HCT116 (cell line): ENCODE measurements at regions not wholly inside any gene's neighbourhood (a gene's known extent, or its start where the extent isn't known, plus 50 kb on each side); places are given as distances from the start of the nearest gene placed in this dataset.

Experiments used
- ATAC-seq: fragments of 200-7000 bp; cut with Tn5 transposase; 2 replicates; pipeline ENCODE4 v1.9.1; 2020; ENCODE audit warnings: mild to moderate bottlenecking, moderate library complexity
- BruUV-seq: library from RNA; stranded (reverse); fragments of 400-500 nt; replicated peaks from 2 replicates; lab custom pipeline; 2021; lab: Mats Ljungman, UMichigan
- CTCF ChIA-PET: fragments of 300-600 bp; sonication (Branson Sonifier 250); formaldehyde crosslinking; loops from one replicate; lab custom pipeline; 2021; ENCODE audit warnings: antibody characterized with exemption; lab: Charles Lee
- POLR2A ChIA-PET: fragments of 300-600, 350-600 bp; sonication (Branson Sonifier 250); formaldehyde crosslinking; loops from one replicate; lab custom pipeline; 2021; ENCODE audit warnings: antibody characterized with exemption; lab: Charles Lee
- RAD21 ChIA-PET, 2 experiments: fragments of 300-600 bp; sonication (Branson Sonifier 250); formaldehyde crosslinking; loops; one replicate each; lab custom pipeline; 2023; ENCODE audit warnings: low total read pairs in 2 of 2; ENCODE audit not compliant: uncharacterized antibody in 2 of 2, unreplicated experiment in 2 of 2, low non-redundant PET in 1 of 2; lab: Charles Lee
- DNase-seq: peaks from one replicate; pipeline ENCODE4 v3.0.0-alpha.2; 2010; ENCODE audit warnings: low read depth, low spot score
- H2AFZ ChIP-seq: fragments of 200-600 bp; shearing (Covaris generic), sonication (generic); 2 replicates; pipeline ENCODE4 v1.6.1; 2017; ENCODE audit warnings: low read depth, mixed run types, mixed read lengths, antibody characterized with exemption, low read length; ENCODE audit not compliant: poor library complexity, severe bottlenecking
- H3K27ac ChIP-seq: 2 replicates; pipeline ENCODE4 v1.5.1; 2012; ENCODE audit warnings: low read depth, low read length
- H3K27me3 ChIP-seq: fragments of 200-600 bp; sonication (generic); 2 replicates; pipeline ENCODE4 v1.6.1; 2016; ENCODE audit warnings: mixed run types, low read length, mixed read lengths; ENCODE audit not compliant: insufficient read depth
- H3K36me3 ChIP-seq, 2 experiments: fragments of 200-500 bp in 1 of 2; fragments of 200-600 bp in 1 of 2; sonication (Bioruptor generic) in 1 of 2; sonication (generic) in 1 of 2; 2 replicates each; pipeline versions ENCODE4 v1.5.1 to v1.6.1; 2014 to 2016; ENCODE audit warnings: low read length in 2 of 2, inconsistent platforms in 1 of 2, mixed read lengths in 1 of 2, mixed run types in 1 of 2; ENCODE audit not compliant: insufficient read depth in 2 of 2, control insufficient read depth in 1 of 2
- H3K4me1 ChIP-seq, 2 experiments: fragments of 200-600 bp in 1 of 2; sonication (generic) in 1 of 2; 2 replicates each; pipeline versions ENCODE4 v1.5.1 to v1.6.1; 2012 to 2017; ENCODE audit warnings: low read length in 2 of 2, inconsistent platforms in 1 of 2, mild to moderate bottlenecking in 1 of 2, mixed read lengths in 1 of 2, mixed run types in 1 of 2, moderate library complexity in 1 of 2; ENCODE audit not compliant: insufficient read depth in 2 of 2, control insufficient read depth in 1 of 2
- H3K4me2 ChIP-seq: fragments of 200-600 bp; sonication (generic); 2 replicates; pipeline ENCODE4 v1.6.1; 2017; ENCODE audit warnings: mixed run types, low read length, mixed read lengths
- H3K4me3 ChIP-seq, 2 experiments: fragments of 200-600 bp in 1 of 2; sonication (generic) in 1 of 2; replicated peaks in 1 of 2; 2 replicates each; pipeline ENCODE4 v1.5.1; 2011 to 2016; ENCODE audit warnings: low read length in 2 of 2, control low read depth in 1 of 2, low read depth in 1 of 2, mild to moderate bottlenecking in 1 of 2, mixed read lengths in 1 of 2, mixed run types in 1 of 2
- H3K79me2 ChIP-seq: fragments of 200-600 bp; sonication (generic); 2 replicates; pipeline ENCODE4 v1.6.1; 2017; ENCODE audit warnings: mild to moderate bottlenecking, mixed run types, low read length, moderate library complexity, mixed read lengths; ENCODE audit not compliant: insufficient read depth
- H3K9ac ChIP-seq: fragments of 200-600 bp; sonication (generic); 2 replicates; pipeline ENCODE4 v1.6.1; 2016; ENCODE audit warnings: low read length, mixed read lengths
- H3K9me2 ChIP-seq: fragments of 200-600 bp; sonication (generic), shearing (Covaris generic); 2 replicates; pipeline ENCODE4 v1.6.1; 2017; ENCODE audit warnings: mixed run types, mild to moderate bottlenecking, moderate library complexity; ENCODE audit not compliant: insufficient read depth
- H3K9me3 ChIP-seq, 2 experiments: fragments of 200-500 bp in 1 of 2; fragments of 200-600 bp in 1 of 2; sonication (Bioruptor generic) in 1 of 2; sonication (generic) in 1 of 2; 2 replicates each; pipeline ENCODE4 v1.6.1; 2014 to 2017; ENCODE audit warnings: low read length in 2 of 2, mixed read lengths in 2 of 2, inconsistent platforms in 1 of 2, low read depth in 1 of 2, mild to moderate bottlenecking in 1 of 2, mixed run types in 1 of 2, moderate library complexity in 1 of 2; ENCODE audit not compliant: control insufficient read depth in 1 of 2, insufficient read depth in 1 of 2
- H4K20me1 ChIP-seq: fragments of 200-600 bp; sonication (generic), shearing (Covaris generic); 2 replicates; pipeline ENCODE4 v1.6.1; 2017; ENCODE audit warnings: mixed run types, mild to moderate bottlenecking, moderate library complexity; ENCODE audit not compliant: insufficient read depth
- CEBPB ChIP-seq: IDR thresholded peaks from 2 replicates; pipeline ENCODE4 v1.6.1; 2012; ENCODE audit warnings: low read depth
- EGR1 ChIP-seq: IDR thresholded peaks from 2 replicates; pipeline ENCODE4 v1.6.1; 2012; ENCODE audit warnings: low read depth
- EZH2phosphoT487 ChIP-seq: fragments of 200-600 bp; IDR thresholded peaks from 2 replicates; pipeline ENCODE4 v1.6.1; 2018; ENCODE audit warnings: antibody characterized with exemption, borderline replicate concordance
- JUND ChIP-seq: IDR thresholded peaks from 2 replicates; pipeline ENCODE4 v1.6.1; 2012
- POLR2A ChIP-seq: IDR thresholded peaks from 2 replicates; pipeline ENCODE4 v1.7.0; 2011; ENCODE audit warnings: borderline replicate concordance; ENCODE audit not compliant: insufficient read depth, insufficient read length; ENCODE audit errors: extremely low read depth
- RAD21 ChIP-seq: IDR thresholded peaks from 2 replicates; pipeline ENCODE4 v1.6.1; 2012; ENCODE audit warnings: low read depth, mild to moderate bottlenecking
- SRF ChIP-seq: IDR thresholded peaks from 2 replicates; pipeline ENCODE4 v1.6.1; 2012; ENCODE audit warnings: low read depth
- TCF7L2 ChIP-seq: IDR thresholded peaks from 2 replicates; pipeline ENCODE4 v1.7.0; 2011; ENCODE audit warnings: borderline replicate concordance, inconsistent platforms; ENCODE audit not compliant: insufficient read depth, insufficient read length; ENCODE audit errors: extremely low read depth
- YY1 ChIP-seq: IDR thresholded peaks from 2 replicates; pipeline ENCODE4 v1.6.1; 2011; ENCODE audit warnings: low read length, low read depth, moderate library complexity, mild to moderate bottlenecking; ENCODE audit not compliant: insufficient replicate concordance; ENCODE audit errors: extremely low read depth
- ZFX ChIP-seq: fragments of 450-650 bp; IDR thresholded peaks from 2 replicates; pipeline ENCODE4 v1.6.1; 2017
- intact Hi-C: fragments of 100-400 bp; cut with micrococcal nuclease; formaldehyde crosslinking; loops from 2 replicates; pipeline ENCODE4 v1.10.0; 2022
- TF ChIP-seq, protein P1 (sequence below): IDR thresholded peaks from 2 replicates; pipeline ENCODE4 v1.6.1; 2012
- TF ChIP-seq, protein P2 (sequence below): IDR thresholded peaks from 2 replicates; pipeline ENCODE4 v1.6.1; 2012; ENCODE audit warnings: low read depth
- TF ChIP-seq, protein P3 (sequence below): IDR thresholded peaks from 2 replicates; pipeline ENCODE4 v1.6.1; 2012
- TF ChIP-seq, protein P4 (sequence below), 3 experiments: fragments of 200-600 bp in 1 of 3; sonication (generic) in 1 of 3; IDR thresholded peaks in 2 of 3; conservative IDR thresholded peaks in 1 of 3; 2 replicates each; pipeline ENCODE4 v1.5.1; 2012 to 2017; ENCODE audit warnings: low read depth in 2 of 3, low read length in 2 of 3, antibody characterized with exemption in 1 of 3, borderline replicate concordance in 1 of 3, control low read depth in 1 of 3, mild to moderate bottlenecking in 1 of 3, mixed read lengths in 1 of 3, mixed run types in 1 of 3, moderate library complexity in 1 of 3; ENCODE audit not compliant: insufficient read depth in 1 of 3

DNA sequence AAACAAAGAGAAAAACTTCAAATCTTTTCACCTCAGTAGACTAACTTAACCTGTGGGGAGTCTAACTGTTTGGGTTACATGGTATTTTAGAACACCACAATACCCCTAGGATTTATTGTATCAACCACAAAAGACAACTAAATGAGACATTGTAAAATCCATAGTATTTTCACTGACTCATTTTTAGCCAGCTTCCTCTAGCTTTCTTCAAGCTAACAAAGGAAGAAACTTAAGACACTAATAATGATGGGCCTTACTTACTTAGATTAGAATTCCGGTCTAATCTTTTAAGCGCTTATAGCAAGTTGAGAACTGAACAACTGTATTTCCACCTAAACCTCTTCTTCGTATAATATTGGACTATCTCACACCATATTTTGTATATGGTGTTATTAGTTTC is 529.3 kb downstream of the DMRTA1 start:
- no peak overlapping the region for H3K27ac ChIP-seq
- H3K4me2 ChIP-seq = no peak overlapping the region
- RAD21 ChIA-PET = no interaction called here
- ATAC-seq (no peak), DNase-seq (no peak)
- TF ChIP-seq, protein P1, sequence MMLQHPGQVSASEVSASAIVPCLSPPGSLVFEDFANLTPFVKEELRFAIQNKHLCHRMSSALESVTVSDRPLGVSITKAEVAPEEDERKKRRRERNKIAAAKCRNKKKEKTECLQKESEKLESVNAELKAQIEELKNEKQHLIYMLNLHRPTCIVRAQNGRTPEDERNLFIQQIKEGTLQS = no peak
- TF ChIP-seq SRF (no peak), YY1 (no peak), EGR1 (no peak), RAD21 (no peak), JUND (no peak), CEBPB (no peak), EZH2phosphoT487 (no peak), POLR2A (no peak), ZFX (no peak), TCF7L2 (no peak)
- TF ChIP-seq, protein P2, sequence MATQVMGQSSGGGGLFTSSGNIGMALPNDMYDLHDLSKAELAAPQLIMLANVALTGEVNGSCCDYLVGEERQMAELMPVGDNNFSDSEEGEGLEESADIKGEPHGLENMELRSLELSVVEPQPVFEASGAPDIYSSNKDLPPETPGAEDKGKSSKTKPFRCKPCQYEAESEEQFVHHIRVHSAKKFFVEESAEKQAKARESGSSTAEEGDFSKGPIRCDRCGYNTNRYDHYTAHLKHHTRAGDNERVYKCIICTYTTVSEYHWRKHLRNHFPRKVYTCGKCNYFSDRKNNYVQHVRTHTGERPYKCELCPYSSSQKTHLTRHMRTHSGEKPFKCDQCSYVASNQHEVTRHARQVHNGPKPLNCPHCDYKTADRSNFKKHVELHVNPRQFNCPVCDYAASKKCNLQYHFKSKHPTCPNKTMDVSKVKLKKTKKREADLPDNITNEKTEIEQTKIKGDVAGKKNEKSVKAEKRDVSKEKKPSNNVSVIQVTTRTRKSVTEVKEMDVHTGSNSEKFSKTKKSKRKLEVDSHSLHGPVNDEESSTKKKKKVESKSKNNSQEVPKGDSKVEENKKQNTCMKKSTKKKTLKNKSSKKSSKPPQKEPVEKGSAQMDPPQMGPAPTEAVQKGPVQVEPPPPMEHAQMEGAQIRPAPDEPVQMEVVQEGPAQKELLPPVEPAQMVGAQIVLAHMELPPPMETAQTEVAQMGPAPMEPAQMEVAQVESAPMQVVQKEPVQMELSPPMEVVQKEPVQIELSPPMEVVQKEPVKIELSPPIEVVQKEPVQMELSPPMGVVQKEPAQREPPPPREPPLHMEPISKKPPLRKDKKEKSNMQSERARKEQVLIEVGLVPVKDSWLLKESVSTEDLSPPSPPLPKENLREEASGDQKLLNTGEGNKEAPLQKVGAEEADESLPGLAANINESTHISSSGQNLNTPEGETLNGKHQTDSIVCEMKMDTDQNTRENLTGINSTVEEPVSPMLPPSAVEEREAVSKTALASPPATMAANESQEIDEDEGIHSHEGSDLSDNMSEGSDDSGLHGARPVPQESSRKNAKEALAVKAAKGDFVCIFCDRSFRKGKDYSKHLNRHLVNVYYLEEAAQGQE = no peak
- TF ChIP-seq, protein P3, sequence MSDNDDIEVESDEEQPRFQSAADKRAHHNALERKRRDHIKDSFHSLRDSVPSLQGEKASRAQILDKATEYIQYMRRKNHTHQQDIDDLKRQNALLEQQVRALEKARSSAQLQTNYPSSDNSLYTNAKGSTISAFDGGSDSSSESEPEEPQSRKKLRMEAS = no peak
- TF ChIP-seq, protein P4, sequence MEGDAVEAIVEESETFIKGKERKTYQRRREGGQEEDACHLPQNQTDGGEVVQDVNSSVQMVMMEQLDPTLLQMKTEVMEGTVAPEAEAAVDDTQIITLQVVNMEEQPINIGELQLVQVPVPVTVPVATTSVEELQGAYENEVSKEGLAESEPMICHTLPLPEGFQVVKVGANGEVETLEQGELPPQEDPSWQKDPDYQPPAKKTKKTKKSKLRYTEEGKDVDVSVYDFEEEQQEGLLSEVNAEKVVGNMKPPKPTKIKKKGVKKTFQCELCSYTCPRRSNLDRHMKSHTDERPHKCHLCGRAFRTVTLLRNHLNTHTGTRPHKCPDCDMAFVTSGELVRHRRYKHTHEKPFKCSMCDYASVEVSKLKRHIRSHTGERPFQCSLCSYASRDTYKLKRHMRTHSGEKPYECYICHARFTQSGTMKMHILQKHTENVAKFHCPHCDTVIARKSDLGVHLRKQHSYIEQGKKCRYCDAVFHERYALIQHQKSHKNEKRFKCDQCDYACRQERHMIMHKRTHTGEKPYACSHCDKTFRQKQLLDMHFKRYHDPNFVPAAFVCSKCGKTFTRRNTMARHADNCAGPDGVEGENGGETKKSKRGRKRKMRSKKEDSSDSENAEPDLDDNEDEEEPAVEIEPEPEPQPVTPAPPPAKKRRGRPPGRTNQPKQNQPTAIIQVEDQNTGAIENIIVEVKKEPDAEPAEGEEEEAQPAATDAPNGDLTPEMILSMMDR (IDR thresholded peaks at IDR 0.05 in 2 of 3, conservative IDR thresholded peaks at IDR 0.05 in 1 of 3; ENCODE audit: borderline replicate concordance in 1 of 3, insufficient read depth in 1 of 3, low read depth in 2 of 3, low read length in 2 of 3) = no peak
- intact Hi-C loops = no loop called here
- no peaks in the 10 kb centered on the region for H3K36me3 ChIP-seq
- H2AFZ ChIP-seq = no peak overlapping the region
- peaks cover 0 to 15% of the 10 kb centered on the region in 2 experiments; a peak in 2 of 4 replicates for H3K9me3 ChIP-seq
- no peaks in the 10 kb centered on the region for H3K9me2 ChIP-seq
- H3K27me3 ChIP-seq = no peaks in the 10 kb centered on the region
- H3K79me2 ChIP-seq = no peaks in the 10 kb centered on the region
- no peaks in the 10 kb centered on the region for H4K20me1 ChIP-seq
- H3K4me3 ChIP-seq = no peak overlapping the region
- POLR2A ChIA-PET = no interaction called here
- H3K9ac ChIP-seq = no peak overlapping the region
- BruUV-seq = no TSS peak
- CTCF ChIA-PET = no interaction called here
- no peaks in the 10 kb centered on the region for H3K4me1 ChIP-seq
